ENCODE measurements at regions not wholly inside any gene's neighbourhood (a gene's known extent, or its start where the extent isn't known, plus 50 kb on each side); places are given as distances from the start of the nearest gene placed in this dataset.

DNA sequence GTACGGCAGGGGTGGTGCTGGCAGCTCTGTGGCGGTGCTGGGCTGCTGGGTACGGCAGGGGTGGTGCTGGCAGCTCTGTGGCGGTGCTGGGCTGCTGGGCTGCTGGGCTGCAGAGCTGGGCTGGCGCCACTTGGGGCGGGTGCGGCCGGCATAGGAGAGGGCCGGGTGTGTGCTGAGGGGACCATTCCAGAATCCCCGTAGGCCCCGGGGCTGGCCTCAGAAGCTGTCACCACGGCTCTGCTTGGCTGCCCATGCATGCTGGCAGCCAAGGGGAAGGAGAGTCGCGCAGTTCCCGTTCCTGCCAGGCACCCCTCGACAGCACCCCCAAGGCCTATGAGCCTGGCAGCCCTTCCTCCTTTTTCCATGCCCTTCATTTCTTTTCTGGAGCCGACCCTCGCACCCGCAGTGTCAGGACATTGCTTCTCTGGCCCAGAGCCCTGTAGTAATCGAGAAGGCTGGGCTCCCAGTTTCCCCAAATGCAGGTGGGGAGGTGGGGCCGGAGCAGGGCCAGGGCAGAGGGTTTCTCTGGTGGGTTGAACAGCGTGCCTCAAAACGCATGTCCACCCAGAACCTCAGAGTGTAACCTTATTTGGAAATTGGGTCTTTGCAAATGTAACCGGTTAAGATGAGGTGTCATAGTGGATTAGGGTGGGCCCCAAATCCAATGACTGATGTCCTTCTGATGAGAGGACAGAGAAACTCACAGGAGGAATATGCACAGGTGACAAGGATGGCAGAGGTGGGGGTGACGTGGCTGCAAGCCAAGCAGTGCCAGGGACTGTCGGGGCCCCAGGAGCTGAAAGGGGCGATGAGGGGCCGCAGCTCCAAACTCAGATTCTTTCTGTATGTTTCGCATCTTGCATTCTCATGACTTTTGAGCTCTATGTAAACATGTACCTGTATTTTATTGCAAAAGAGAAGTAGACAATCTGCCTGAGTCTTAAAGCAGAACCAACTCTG lies 71.0 kb upstream of the ACTRT2 start:
- DNase-seq, result peak in 1 of 2 donors; percentile 74
- TF ChIP-seq, protein P1, sequence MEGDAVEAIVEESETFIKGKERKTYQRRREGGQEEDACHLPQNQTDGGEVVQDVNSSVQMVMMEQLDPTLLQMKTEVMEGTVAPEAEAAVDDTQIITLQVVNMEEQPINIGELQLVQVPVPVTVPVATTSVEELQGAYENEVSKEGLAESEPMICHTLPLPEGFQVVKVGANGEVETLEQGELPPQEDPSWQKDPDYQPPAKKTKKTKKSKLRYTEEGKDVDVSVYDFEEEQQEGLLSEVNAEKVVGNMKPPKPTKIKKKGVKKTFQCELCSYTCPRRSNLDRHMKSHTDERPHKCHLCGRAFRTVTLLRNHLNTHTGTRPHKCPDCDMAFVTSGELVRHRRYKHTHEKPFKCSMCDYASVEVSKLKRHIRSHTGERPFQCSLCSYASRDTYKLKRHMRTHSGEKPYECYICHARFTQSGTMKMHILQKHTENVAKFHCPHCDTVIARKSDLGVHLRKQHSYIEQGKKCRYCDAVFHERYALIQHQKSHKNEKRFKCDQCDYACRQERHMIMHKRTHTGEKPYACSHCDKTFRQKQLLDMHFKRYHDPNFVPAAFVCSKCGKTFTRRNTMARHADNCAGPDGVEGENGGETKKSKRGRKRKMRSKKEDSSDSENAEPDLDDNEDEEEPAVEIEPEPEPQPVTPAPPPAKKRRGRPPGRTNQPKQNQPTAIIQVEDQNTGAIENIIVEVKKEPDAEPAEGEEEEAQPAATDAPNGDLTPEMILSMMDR (IDR thresholded peaks at IDR 0.05), result peak in 1 of 2 experiments; percentile 20
- Histone ChIP-seq H3K27ac (no peak overlapping the region), H3K27me3 (peaks cover 0 to 33% of the 10 kb centered on the region in 2 donors), H3K9me3 (peaks cover 0 to 6% (median 0%) of the 10 kb centered on the region in 3 donors), H3K4me1 (peaks cover 0 to 26% (median 6%) of the 10 kb centered on the region in 4 donors), H3K4me3 (no peak overlapping the region), H3K36me3 (no peaks in the 10 kb centered on the region)
- intact Hi-C loops (cut with DNase I; ENCODE audit: low total_unique reads), result no loop called here

DNA sequence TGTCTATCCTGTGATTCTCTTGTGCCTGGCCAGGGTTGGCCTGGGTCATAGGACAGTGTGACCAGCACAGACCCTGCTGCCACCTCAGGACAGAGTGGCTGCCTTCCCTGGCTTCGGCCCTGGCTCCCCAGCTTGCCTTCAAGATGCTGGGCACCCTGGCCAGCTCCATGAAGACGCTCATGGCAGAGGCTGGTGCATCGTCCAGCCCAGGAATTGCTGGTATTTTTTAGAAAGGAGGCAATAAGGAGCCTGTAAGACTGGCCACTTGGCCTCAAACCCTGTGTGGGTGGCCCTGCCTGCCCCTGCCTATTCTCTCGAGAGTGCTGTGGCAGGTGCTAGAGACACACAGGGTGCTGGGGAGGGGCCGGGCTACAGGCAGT lies 70.4 kb upstream of the ACTRT2 start:
- Histone ChIP-seq H3K4me1 (peaks cover 0 to 26% (median 6%) of the 10 kb centered on the region in 4 donors), H3K27ac (no peak overlapping the region), H3K4me3 (no peak overlapping the region), H3K27me3 (peaks cover 0 to 31% of the 10 kb centered on the region in 2 donors), H3K36me3 (no peaks in the 10 kb centered on the region), H3K9me3 (peaks cover 0 to 6% (median 0%) of the 10 kb centered on the region in 3 donors)
- no peak for DNase-seq
- intact Hi-C loops (cut with DNase I; ENCODE audit: low total_unique reads), result no loop called here
- TF ChIP-seq, protein P1 (IDR thresholded peaks at IDR 0.05), result no peak

DNA sequence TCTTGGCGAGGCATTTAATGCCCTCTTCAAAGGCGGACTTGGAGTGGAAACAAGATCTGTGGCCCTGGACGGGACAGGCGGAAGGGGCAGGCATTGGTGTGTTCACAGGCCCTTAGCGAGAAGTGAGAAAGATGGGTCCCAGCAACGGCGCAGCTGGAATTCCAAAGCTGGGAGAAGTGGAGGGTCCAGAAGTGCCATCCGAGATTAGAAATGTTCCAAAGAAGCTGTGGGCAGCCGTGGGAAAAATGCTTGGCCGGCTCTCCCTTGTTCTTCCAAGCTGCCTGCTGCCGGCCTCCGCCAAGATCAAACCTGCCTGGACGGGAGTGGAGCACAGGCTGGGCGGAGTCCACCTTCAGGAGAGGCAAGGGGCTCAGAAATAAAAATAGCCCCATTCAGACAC lies 69.4 kb upstream of the ACTRT2 start:
- H3K9me3 ChIP-seq, result peaks cover 0 to 6% (median 0%) of the 10 kb centered on the region in 3 donors
- TF ChIP-seq, protein P1 (IDR thresholded peaks at IDR 0.05), result no peak
- peaks cover 0 to 26% (median 6%) of the 10 kb centered on the region in 4 donors for H3K4me1 ChIP-seq
- H3K27ac ChIP-seq, result peak overlapping the region in 1 of 2 donors; percentile 9
- no peaks in the 10 kb centered on the region for H3K36me3 ChIP-seq
- H3K4me3 ChIP-seq, result no peak overlapping the region
- intact Hi-C loops (cut with DNase I; ENCODE audit: low total_unique reads), result no loop called here
- H3K27me3 ChIP-seq, result peaks cover 0 to 21% of the 10 kb centered on the region in 2 donors
- DNase-seq, result peak in 1 of 2 donors; percentile 49

DNA sequence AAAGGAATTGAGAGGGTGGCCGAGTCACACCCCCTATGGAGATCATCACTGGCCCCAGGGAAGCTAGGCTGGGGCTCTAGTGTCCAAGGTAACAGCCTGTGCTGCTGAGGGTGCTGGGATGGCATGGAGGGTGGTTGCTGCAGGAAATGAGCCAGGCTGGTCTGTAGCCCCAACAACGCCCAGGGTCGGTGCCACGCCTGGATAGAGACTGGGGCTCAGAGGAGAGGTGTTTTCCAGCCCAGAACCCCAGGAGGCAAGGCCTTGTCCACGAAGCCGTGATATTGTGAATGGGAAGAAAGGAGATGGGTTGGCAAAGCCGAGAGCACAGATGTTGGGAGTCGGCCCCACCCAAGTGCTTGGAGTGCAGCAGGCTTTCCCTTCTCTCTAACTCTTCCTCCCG lies 68.9 kb upstream of the ACTRT2 start:
- Histone ChIP-seq H3K36me3 (no peaks in the 10 kb centered on the region), H3K27ac (no peak overlapping the region), H3K4me3 (no peak overlapping the region), H3K4me1 (peaks cover 0 to 26% (median 6%) of the 10 kb centered on the region in 4 donors), H3K9me3 (peaks cover 0 to 6% (median 0%) of the 10 kb centered on the region in 3 donors), H3K27me3 (peaks cover 0 to 16% of the 10 kb centered on the region in 2 donors)
- intact Hi-C loops (cut with DNase I; ENCODE audit: low total_unique reads), result no loop called here
- TF ChIP-seq, protein P1 (IDR thresholded peaks at IDR 0.05), result no peak
- DNase-seq, result peak in 1 of 2 donors; percentile 37

DNA sequence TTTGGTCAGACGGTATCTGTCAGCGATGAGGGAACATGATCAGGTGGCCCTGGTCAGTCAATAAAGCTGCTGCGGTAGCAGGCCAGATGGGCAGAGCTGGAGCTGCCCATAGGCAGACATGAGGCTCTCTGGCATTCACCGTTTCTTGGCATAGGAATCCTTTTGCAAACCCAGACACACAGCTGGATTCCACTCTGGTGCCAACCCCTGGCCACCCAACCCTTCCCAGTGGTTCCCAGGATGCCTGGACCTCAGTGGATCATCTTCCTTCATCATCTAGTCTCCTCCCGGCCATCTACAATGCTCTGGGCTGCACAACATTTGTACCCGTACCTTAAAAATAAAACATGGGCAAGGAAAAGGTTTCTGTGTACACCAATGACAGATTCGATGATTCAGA lies 68.3 kb upstream of the ACTRT2 start:
- peaks cover 0 to 10% (median 2%) of the 10 kb centered on the region in 3 donors for H3K9me3 ChIP-seq
- H3K36me3 ChIP-seq, result no peaks in the 10 kb centered on the region
- DNase-seq, result no peak
- no peak overlapping the region for H3K4me3 ChIP-seq
- intact Hi-C loops (cut with DNase I; ENCODE audit: low total_unique reads), result no loop called here
- peaks cover 0 to 14% of the 10 kb centered on the region in 2 donors for H3K27me3 ChIP-seq
- H3K4me1 ChIP-seq, result peaks cover 0 to 26% (median 6%) of the 10 kb centered on the region in 4 donors
- H3K27ac ChIP-seq, result no peak overlapping the region
- TF ChIP-seq, protein P1 (IDR thresholded peaks at IDR 0.05), result no peak
